ENCODE measurements at regions not wholly inside any gene's neighbourhood (a gene's known extent, or its start where the extent isn't known, plus 50 kb on each side); places are given as distances from the start of the nearest gene placed in this dataset.

- H3K27me3 ChIP-seq (replicated peaks in 1 of 4; ENCODE audit: control extremely low read depth in 1 of 4, control insufficient read depth in 3 of 4, insufficient read depth in 4 of 4, low read length in 3 of 4), result no peaks in the 10 kb centered on the region
- peak overlapping the region in 1 of 5 experiments; percentile 17 for H3K4me3 ChIP-seq (ENCODE audit: control extremely low read depth in 1 of 5, extremely low read depth in 1 of 5, insufficient read depth in 1 of 5, low read depth in 2 of 5, low read length in 4 of 5)
- Mint-ChIP-seq H3K4me3 (peak overlapping the region; percentile 64), H3K27ac (peak overlapping the region; percentile 59), H3K4me1 (peaks cover 18% of the 10 kb centered on the region), H3K27me3 (no peaks in the 10 kb centered on the region), H3K9me3 (ENCODE audit: insufficient read depth) (peaks cover 2% of the 10 kb centered on the region)
- ATAC-seq (ENCODE audit: low read depth), result peak; percentile 65
- CTCF ChIA-PET, result interaction anchor here (1.0 to 1.1 kb wide), 2 partner anchors 100 to 373 kb away, joined by 3 read pairs; no protein-coding TSS in a partner anchor
- H3K9ac ChIP-seq (ENCODE audit: low read length), result no peak overlapping the region
- no peaks in the 10 kb centered on the region for H4K20me1 ChIP-seq (ENCODE audit: control insufficient read depth, insufficient read depth, low read length, poor library complexity, severe bottlenecking)
- H3K4me2 ChIP-seq (replicated peaks; ENCODE audit: low read depth, low read length, poor library complexity, severe bottlenecking), result peak overlapping the region; percentile 41
- H3K79me2 ChIP-seq (ENCODE audit: control insufficient read depth, insufficient read depth, low read length), result no peaks in the 10 kb centered on the region
- WGBS (ENCODE audit: insufficient coverage), result no CpG with 5 or more reads among the region's 3 CpGs
- peaks cover 7 to 8% of the 10 kb centered on the region in 2 donors for H3K4me1 ChIP-seq (ENCODE audit: control insufficient read depth in 2 of 2, insufficient read depth in 2 of 2, low read length in 2 of 2)
- peak; percentile 39 for DNase-seq
- H2AFZ ChIP-seq (ENCODE audit: insufficient read depth, low read depth, low read length, poor library complexity, severe bottlenecking), result peak overlapping the region; percentile 55
- H3K27ac ChIP-seq (ENCODE audit: low read length in 2 of 2), result no peak overlapping the region
- intact Hi-C loops (cut with micrococcal nuclease), result loop anchor here (10.0 kb wide), 1 partner anchor 159 kb away; no protein-coding TSS in a partner anchor
- POLR2A ChIA-PET, result interaction anchor here (0.9 to 1.3 kb wide), 2 partner anchors 11 to 373 kb away, joined by 3 to 4 read pairs; no protein-coding TSS in a partner anchor
- H3K36me3 ChIP-seq (replicated peaks in 1 of 2; ENCODE audit: control extremely low read depth in 1 of 2, control insufficient read depth in 1 of 2, extremely low read depth in 1 of 2, insufficient read depth in 2 of 2, low read length in 1 of 2), result no peaks in the 10 kb centered on the region
- no peaks in the 10 kb centered on the region for H3K9me3 ChIP-seq (ENCODE audit: control extremely low read depth in 1 of 3, control insufficient read depth in 2 of 3, insufficient read depth in 1 of 3, low read length in 2 of 3)
- TF ChIP-seq CTCF (IDR thresholded peaks at IDR 0.05), result no peak
- no peak for TF ChIP-seq EZH2 (IDR thresholded peaks at IDR 0.05; ENCODE audit: borderline replicate concordance, insufficient read depth, low read depth, low read length, poor library complexity, severe bottlenecking)
Observed at GRCh38 chr11:95605271-95605940, 184.2 kb downstream of the FAM76B start.

- no peaks in the 10 kb centered on the region for H3K36me3 ChIP-seq (replicated peaks in 1 of 2; ENCODE audit: control extremely low read depth in 1 of 2, control insufficient read depth in 1 of 2, extremely low read depth in 1 of 2, insufficient read depth in 2 of 2, low read length in 1 of 2)
- CTCF ChIA-PET, result no interaction called here
- WGBS (ENCODE audit: insufficient coverage), result no CpG with 5 or more reads among the region's 2 CpGs
- no peaks in the 10 kb centered on the region for H3K9me3 Mint-ChIP-seq (ENCODE audit: insufficient read depth)
- POLR2A ChIA-PET, result no interaction called here
- H3K27me3 ChIP-seq (replicated peaks in 1 of 4; ENCODE audit: control extremely low read depth in 1 of 4, control insufficient read depth in 3 of 4, insufficient read depth in 4 of 4, low read length in 3 of 4), result no peaks in the 10 kb centered on the region
- no peak for TF ChIP-seq EZH2 (IDR thresholded peaks at IDR 0.05; ENCODE audit: borderline replicate concordance, insufficient read depth, low read depth, low read length, poor library complexity, severe bottlenecking)
- TF ChIP-seq CTCF (IDR thresholded peaks at IDR 0.05), result no peak
- no peaks in the 10 kb centered on the region for H3K79me2 ChIP-seq (ENCODE audit: control insufficient read depth, insufficient read depth, low read length)
- H3K4me3 Mint-ChIP-seq, result no peak overlapping the region
- H3K4me1 ChIP-seq (ENCODE audit: control insufficient read depth in 2 of 2, insufficient read depth in 2 of 2, low read length in 2 of 2), result peaks cover 0 to 2% of the 10 kb centered on the region in 2 donors
- H3K4me1 Mint-ChIP-seq, result peaks cover 8% of the 10 kb centered on the region
- no peak overlapping the region for H3K4me3 ChIP-seq (ENCODE audit: control extremely low read depth in 1 of 5, extremely low read depth in 1 of 5, insufficient read depth in 1 of 5, low read depth in 2 of 5, low read length in 4 of 5)
- intact Hi-C loops (cut with micrococcal nuclease), result loop anchor here (10.0 kb wide), 1 partner anchor 165 kb away; no protein-coding TSS in a partner anchor
- no peak for DNase-seq
- no peak overlapping the region for H3K27ac ChIP-seq (ENCODE audit: low read length in 2 of 2)
- H2AFZ ChIP-seq (ENCODE audit: insufficient read depth, low read depth, low read length, poor library complexity, severe bottlenecking), result no peak overlapping the region
- no peak for ATAC-seq (ENCODE audit: low read depth)
- H4K20me1 ChIP-seq (ENCODE audit: control insufficient read depth, insufficient read depth, low read length, poor library complexity, severe bottlenecking), result no peaks in the 10 kb centered on the region
- H3K9ac ChIP-seq (ENCODE audit: low read length), result no peak overlapping the region
- no peaks in the 10 kb centered on the region for H3K9me3 ChIP-seq (ENCODE audit: control extremely low read depth in 1 of 3, control insufficient read depth in 2 of 3, insufficient read depth in 1 of 3, low read length in 2 of 3)
- H3K27me3 Mint-ChIP-seq, result no peaks in the 10 kb centered on the region
- H3K27ac Mint-ChIP-seq, result no peak overlapping the region
- no peak overlapping the region for H3K4me2 ChIP-seq (replicated peaks; ENCODE audit: low read depth, low read length, poor library complexity, severe bottlenecking)
Observed at GRCh38 chr11:95599959-95600586, 189.5 kb downstream of the FAM76B start.

Measured in B cell (primary cell).